ENCODE measurements at regions not wholly inside any gene's neighbourhood (a gene's known extent, or its start where the extent isn't known, plus 50 kb on each side); places are given as distances from the start of the nearest gene placed in this dataset.

DNA sequence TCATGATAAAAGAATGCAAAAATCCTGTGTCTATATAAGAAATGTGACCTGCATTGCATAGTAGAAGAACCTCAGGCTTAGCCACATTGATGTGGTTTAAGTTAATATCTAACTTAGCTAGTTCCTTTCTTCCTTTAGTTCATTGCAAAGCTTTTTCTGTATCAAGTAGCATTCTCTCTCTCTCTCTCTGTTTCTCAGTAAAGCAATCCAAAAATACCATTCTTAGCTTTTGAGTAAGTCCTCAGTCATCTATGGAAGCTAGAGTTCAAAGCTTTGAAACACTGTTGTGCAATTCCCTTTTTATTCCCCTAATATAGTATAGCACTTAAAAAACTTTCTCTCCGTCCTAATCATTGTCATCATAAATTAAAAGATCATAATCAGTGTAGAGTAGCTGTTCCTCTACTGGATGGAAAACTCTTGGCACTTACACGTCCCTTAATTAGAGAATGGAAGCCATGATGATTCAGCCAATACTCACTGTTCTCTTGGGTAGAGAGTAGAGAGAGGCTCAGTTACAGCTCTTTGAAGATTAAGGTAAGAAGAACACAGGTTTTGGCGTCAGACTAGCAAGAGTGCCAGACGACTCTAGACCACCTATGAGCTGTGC, 350.3 kb upstream of the LYPLAL1 start:
- no peak for DNase-seq (ENCODE audit: low spot score)

DNA sequence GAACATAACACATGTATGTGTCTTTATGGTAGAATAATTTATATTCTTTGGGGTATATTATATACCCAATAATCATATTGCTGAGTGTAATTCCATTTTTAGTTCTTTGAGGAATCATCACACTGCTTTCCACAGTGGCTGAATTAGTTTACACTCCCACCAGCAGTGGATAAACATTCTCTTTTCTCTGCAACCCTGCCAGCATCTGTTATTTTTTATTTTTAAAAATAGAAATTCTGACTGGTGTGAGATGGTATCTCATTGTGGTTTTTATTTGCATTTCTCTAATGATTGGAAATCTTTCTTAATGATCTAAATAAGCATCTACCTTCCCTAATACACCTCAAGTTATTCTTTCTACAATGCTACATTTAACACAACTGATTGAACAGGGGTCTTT, 346.2 kb upstream of the LYPLAL1 start:
- DNase-seq (ENCODE audit: low spot score) = no peak

DNA sequence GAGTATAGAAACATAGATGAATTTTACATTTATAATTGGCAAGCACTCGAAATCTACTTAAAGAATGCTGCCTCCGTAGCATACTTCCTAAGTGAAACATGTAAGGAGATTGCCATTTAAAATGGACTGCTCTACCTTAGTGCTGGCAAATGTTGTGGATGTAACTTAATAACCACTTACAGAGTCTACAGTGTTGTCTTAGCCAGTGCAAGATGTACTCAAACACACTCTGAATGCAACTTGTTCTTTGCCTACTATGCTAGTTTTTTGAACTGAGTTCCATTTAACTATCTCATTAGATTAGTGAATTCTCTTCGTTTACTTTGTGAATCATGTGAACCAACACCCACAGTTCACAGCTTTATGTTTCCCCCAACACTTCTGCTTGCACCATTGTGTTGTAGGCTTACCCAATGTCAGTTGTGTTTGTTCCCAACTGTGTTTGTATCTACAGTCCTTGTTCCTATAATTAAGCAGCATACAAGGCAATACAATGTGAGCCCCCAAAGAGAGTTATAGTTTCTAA, 345.5 kb upstream of the LYPLAL1 start:
- no peak for DNase-seq (ENCODE audit: low spot score)

DNA sequence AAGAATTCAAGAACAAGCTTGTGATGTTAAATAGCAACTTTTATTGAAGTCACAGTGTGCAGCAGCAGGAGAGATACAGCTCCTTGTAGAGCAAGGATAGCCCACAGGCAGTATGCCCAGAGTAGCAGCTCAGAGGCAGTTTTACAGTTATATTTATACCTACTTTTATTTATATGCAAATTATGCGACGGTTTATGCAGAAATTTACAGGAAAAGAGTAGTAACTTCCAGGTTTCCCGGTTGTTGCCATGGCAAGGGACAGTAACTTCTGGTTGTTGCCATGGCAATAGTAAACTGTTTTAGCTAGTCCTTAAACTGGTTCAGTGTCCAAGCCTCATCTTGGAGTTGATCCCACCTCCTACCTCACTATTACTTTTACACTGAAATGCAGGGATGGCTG, 344.6 kb upstream of the LYPLAL1 start:
- no peak for DNase-seq (ENCODE audit: low spot score)

DNA sequence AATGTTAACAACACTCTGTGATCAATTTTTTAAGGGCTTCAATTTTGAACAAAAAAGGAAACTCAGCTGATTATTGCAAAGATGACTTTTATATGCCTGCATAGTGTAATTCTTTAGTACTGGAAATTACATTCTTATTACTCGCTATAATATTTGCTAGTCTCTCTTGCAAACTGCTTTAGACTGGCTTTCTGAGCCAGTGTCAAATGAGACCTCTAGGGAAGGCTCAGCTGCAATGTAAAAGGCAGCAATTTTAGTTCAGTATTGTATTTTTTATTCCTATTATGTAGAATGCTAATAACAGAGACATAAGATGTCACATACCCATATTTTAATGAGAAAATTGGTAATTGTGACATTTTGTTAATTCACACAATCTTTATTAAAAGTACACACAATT, 338.1 kb upstream of the LYPLAL1 start:
- no peak for DNase-seq (ENCODE audit: low spot score)

DNA sequence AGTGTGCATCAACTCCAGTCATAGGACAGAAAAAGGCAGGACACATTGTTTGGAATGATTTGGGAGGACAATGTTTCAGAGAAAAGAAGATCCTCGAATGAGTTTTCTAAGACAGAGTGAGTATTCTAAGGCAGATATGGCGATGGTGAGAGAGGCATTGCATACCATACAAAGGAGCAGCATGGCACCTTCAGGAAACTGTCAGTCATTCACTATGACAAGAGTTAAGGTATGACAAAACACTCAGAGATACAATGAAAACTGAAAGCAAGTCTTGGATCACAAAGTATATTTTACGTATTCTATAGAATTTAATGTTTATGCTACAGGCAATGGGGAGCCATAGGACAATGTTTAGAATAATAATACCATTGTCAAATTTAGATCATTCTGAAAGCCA, 337.4 kb upstream of the LYPLAL1 start:
- no peak for DNase-seq (ENCODE audit: low spot score)

DNA sequence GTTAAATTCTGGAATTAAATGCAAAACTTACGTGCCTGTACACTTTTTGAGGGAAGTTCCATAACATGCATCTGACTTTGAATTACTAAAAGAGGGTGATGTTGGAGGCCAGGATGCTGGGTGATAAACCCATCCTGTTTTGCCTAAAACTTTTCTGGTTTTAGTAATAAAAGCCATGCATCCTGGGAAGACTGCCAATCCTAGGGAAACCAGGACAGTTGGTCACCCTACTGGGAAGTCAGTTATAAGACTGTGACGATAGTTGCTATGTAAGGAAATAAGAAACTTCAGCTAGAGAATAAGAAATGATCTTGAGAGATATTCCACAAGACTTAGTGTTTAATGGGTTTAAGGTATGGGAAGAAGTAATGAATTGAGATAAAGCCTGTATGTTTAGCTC, 336.6 kb upstream of the LYPLAL1 start:
- no peak for DNase-seq (ENCODE audit: low spot score)

DNA sequence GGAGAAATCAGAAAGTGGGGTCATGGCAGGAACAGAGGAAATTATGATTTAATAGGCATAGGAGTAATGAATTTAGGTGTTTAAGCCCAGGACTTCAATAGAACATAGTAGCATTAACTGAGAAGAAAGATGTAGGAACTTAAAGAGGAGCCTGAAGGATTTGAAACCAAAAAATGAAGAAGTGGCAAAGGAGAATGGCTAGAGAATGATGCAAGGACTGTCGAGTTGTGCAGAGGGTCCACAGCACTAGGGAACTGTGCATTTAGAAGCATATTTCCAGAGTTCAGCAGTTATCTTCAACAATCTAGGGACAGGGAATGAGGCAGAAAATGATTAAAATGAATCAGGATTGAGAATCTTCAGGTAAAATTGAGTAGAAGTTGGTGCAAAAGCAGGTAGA, 328.1 kb upstream of the LYPLAL1 start:
- no peak for DNase-seq (ENCODE audit: low spot score)

DNA sequence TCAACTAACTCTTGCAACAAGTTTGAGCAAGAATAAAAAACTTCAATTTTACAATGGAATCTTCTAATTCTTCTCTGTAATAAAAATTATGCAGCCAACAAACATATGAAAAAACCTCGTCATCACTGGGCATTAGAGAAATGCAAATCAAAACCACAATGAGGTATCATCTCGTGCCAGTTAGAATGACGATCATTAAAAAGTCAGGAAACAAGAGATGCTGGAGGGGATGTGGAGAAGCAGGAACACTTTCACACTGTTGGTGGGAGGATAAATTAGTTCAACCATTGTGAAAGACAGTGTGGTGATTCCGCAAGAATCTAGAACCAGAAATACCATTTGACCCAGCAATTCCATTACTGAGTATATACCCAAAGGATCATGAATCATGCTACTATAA, 327.5 kb upstream of the LYPLAL1 start:
- no peak for DNase-seq (ENCODE audit: low spot score)

DNA sequence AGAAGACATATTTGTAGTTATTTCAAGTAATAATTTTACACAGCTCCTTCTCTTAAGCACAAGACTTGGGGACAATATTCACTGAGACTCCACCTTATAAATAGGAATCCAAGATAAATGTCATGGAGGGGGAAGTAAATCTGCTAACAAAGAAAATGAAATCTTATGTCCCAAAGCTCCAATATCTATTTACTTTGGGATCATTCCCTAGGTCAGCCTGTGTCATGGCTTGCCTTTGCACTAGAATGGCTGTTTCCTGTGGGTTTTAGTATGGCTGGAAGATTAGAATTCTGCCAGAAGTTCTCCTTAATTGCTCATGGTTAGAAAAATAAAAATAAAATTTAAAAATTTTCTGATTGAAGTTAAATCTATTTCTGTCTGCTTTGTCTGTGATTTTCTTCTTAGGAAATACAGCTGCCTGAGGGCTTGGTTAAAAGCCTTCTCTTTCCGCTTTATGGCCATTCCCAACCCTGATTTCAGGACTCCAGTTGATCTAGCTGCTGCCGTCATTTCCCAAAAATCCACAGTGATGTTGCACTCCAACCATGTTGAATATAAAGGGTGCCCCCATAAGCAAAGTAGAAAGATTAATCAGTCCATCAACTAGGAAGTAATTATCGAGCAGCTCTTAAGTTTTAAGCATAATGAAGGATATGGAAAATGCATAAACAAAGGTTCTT, 326.4 kb upstream of the LYPLAL1 start:
- DNase-seq (ENCODE audit: low spot score) = no peak

DNA sequence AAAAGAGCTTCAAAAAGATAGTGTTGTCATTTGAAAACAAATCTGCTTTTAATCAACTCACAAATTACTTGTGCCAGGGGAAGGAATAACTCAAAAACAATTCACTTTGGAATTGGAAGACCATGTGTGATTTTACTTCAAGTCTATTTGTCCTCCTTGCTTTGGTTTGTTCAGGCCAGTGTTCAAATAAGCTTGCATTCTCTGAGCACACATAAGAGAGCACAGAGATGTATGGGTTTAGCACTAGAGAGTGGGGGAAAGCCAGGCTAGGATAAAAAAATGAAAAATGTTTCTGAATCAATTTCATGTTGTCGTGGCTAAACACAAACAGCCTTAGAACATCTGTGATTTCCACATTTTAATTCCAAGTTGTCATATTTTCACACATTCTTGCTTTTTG, 325.7 kb upstream of the LYPLAL1 start:
- no peak for DNase-seq (ENCODE audit: low spot score)

DNA sequence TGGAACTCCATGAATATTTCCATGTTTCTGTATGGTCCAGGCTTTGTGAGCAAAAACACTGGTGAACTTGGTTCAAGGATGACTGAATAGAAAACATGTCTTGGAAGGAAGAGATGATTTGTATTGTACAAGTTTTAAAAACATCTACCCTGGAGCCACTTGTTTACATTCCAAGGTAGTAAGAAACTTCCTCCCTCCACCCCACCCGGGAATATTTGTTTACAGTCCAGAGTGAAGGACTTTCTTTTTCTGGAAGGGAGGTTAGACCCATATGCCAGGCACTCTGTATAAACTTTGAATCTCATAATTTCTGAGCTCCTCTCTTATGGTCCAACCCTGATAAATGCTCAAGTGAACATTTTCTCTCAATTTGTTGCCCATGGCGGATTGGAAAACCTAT, 323.3 kb upstream of the LYPLAL1 start:
- no peak for DNase-seq (ENCODE audit: low spot score)

DNA sequence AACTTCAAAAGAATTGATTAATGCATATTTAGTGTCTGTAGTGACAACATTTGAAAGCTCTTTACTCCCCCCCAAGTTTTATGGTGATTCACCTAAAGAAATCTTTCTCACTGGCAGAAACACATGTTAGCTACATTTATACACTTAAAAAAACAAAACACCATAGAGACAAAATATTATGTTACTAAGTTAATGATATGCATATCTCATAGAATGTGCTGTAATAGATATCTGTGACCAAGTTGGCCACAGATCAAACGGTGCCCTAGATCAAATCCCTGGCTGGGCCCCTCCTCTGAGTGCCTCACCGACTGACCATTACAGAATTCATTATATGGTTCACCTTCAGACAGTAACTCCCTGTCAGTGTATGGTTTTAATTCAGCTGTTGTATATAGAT, 322.1 kb upstream of the LYPLAL1 start:
- DNase-seq (ENCODE audit: low spot score) = no peak

DNA sequence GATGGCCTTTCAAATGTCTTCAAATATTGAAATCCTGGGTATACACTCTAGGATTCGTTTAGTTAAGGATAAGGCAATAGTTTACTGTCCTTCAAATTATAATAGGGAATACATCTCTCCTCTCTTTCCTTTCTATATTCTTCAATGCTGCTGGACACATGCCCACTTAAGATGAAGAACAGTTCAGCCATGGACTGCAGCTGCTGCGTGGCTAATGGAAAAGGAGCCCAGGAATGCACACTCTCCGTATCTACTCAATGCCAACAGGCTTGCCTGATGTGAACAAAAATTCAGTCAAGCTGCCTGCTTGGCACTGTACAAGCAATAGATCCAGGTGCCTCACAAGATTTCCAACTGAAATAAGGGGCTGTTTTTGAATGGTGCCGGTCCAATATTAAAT, 321.2 kb upstream of the LYPLAL1 start:
- no peak for DNase-seq (ENCODE audit: low spot score)

DNA sequence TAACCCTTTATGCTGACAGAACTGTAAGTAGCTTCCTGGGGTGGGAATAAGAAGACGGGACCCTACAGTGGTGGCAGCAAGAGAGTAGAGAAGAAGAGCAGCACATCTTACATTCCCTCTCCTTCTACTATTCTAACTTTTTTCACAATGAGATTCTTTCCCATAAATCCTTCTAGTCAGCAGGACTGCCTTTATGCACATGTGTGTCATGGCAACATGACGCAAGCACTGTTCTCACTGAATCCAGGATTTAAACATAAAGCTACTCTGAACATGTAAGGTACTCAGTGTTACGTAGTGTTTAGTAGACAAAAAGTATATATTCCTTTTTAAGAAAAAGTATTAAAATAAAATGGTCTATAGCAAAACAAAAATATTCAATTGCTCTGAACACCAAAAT, 309.7 kb upstream of the LYPLAL1 start:
- no peak for DNase-seq (ENCODE audit: low spot score)

DNA sequence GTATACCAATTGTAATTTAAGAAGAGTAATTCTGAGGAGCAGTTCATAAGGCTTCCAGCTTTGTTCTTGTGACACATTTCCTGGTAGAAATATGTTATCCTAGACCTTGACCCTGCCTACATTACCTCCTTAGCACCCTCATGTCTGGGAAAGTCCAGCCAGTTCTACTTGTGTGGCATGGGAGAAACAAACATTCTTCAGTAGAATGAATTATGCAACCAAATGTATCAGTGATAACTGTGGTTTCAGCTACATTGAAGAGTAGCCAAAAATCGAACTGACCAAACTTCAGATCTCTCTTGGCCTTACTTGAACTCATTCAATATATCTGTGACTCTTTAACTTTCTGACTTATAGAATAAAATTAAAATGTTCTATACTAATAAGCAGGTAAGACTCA, 308.1 kb upstream of the LYPLAL1 start:
- no peak for DNase-seq (ENCODE audit: low spot score)

DNA sequence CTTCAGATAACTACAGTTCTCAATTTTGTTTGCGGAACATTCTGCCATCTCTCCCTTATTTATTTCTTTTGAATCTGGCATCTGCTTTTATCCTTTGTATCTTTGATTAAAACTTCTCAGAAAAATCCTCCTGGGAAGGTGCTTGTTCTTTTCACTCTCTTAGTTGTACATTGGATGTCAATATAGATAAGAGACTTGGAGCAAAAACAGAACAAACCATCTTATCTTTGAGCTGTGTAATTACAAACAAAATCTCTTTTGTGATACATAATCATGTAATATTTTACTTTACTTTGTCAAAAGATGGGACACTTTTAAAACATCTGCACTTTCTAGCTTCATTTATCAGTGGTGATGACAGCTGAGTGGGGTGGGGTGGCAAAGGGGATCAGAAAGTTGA, 307.2 kb upstream of the LYPLAL1 start:
- DNase-seq (ENCODE audit: low spot score) = no peak

DNA sequence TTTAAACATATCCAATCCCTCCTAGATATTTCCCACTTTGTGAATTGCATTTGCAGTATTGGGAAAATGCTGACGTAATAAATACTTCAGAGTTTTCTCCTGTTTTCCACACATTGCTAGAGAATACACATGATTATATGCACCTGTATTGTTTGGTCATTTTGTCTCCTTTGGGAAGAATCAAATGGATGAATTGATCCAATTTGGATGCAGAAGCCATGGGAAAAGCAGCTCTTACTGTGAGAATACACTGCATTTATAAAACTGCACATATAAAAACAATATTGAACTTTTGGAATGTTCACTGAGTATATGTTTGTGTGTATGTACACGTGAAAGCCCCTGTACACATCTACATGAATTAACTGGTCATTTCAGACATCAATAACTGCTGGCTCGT, 306.6 kb upstream of the LYPLAL1 start:
- DNase-seq (ENCODE audit: low spot score) = no peak

DNA sequence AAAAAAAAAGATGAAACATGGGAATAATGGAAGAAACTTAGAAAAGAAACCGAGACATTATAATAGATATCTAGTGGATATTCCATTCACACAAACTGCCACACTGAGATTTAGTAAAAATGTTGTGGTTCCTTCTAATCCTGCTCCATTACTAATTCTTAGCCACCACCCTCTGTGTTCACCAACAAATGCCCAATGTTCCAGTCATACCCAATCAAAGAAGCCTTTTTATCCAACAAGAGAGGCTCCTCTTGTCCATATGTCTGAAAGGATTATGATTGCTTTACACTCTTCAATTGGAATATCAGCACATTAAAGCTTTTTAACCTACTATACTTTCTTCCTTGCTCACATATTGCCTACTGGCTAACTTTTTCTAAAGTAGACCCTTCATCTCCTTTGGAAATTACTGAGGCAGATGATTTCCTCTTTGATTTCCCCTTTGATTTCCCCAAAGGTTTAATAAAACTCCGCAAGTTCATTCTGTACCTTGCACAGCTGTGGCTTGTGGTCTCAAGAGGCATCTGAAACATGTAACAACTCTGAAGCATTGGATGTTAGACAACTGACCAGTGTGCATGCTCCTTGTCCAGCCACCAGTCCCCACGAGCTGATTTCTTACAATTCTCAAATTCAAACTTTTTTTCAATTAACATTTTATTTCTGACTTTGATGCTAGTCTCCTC, 305.6 kb upstream of the LYPLAL1 start:
- DNase-seq (ENCODE audit: low spot score) = no peak

DNA sequence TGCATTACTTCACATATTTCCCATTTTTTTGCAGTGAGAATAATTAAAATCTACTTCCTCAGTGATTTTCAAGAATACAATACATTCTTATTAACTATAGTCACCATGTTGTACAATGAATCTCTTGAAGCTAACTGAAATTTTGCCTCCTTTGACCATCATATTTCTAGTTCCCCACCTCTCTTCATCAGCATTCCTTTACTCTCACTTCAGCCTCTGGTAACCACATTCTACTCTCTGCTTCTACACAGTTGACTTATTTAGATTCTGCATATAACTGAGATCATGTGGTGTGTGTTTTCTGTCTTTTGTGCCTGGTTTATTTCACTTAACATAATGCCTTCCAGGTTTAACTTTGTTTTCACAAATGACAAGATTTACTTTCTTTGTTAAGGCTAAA, 304.4 kb upstream of the LYPLAL1 start:
- no peak for DNase-seq (ENCODE audit: low spot score)

DNA sequence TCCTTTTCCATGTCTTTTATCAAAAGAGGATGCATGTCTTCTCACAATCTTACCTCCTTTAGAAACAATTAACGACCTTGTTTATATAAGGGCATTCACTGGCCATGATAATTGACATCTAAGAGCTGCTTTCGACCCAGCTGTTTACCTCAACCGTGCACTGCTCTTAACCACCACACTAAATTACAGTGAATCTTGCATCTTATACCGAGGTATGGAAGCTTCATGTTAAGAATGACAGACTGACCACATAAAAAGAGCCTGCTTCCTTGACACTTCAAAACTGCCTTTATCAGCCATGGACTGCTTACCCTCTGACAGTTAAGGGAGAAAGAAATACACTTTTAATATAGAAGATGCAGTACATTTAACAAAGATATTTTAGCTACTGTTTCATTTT, 301.7 kb upstream of the LYPLAL1 start:
- no peak for DNase-seq (ENCODE audit: low spot score)

DNA sequence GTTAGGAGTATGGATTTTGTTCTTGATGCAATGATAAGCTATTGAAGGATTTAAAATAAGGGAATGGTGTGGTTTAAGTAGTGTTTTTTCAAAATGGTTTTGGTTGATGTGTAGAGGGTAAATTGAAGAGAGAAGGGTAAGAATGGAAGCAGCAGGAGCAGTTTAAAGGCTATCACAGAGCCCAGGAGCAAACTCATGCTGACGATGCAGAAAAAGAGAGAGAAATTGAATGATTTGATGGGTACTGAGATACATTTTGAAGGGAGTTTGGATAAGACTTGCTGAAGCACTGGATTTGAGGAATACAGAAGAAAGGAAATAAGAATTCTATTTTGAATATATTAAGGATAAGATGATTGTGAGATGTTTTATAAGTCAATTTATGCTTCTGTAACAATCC, 300.8 kb upstream of the LYPLAL1 start:
- no peak for DNase-seq (ENCODE audit: low spot score)

DNA sequence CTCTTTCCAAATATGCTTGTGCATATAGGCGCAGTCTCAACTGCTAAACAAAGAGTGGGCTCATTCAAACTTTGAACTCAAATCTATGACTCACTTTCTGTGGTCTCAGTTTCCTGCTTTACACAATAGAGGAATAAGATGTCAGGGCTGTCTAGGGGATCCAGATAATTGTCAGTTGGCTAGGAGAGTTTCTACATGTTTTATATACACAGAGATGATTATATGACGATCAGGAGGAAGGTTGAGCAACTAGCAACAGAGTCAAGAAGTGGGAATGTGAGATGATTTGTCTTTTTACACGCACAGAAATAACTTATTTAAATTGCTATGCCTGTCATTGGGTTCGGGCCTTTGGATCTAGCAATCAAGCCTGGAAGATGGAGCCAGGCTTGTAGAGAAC, 299.4 kb upstream of the LYPLAL1 start:
- peak; percentile 18 for DNase-seq (ENCODE audit: low spot score)
